ENCODE measurements at regions not wholly inside any gene's neighbourhood (a gene's known extent, or its start where the extent isn't known, plus 50 kb on each side); places are given as distances from the start of the nearest gene placed in this dataset.
"Not testable (repeated sequence)": the region's sequence is repeated elsewhere in the genome, so short reads cannot be mapped to it uniquely, and the experiment has no call there.

- in situ Hi-C loops (cut with HindIII; ENCODE audit: low pct_unique_long_range_greater_than_20kb, low sequenced_read_pairs) = no loop called here
- DNase-seq (ENCODE audit: low read depth, low spot score) = no peak
These were observed 347.5 kb downstream of the KCNA4 start for GRCh38 chr11:29669310-29669709.

GRCh38 chr11:29657709-29658108 lies 359.1 kb downstream of the KCNA4 start:
- DNase-seq (ENCODE audit: low read depth, low spot score) = no peak
- in situ Hi-C loops (cut with HindIII; ENCODE audit: low pct_unique_long_range_greater_than_20kb, low sequenced_read_pairs) = no loop called here

- in situ Hi-C loops (cut with HindIII; ENCODE audit: low pct_unique_long_range_greater_than_20kb, low sequenced_read_pairs) = no loop called here
- DNase-seq (ENCODE audit: low read depth, low spot score) = no peak
These were observed 360.2 kb downstream of the KCNA4 start for GRCh38 chr11:29656597-29656996.

GRCh38 chr11:29645373-29645772 lies 371.5 kb downstream of the KCNA4 start:
- in situ Hi-C loops (cut with HindIII; ENCODE audit: low pct_unique_long_range_greater_than_20kb, low sequenced_read_pairs) = no loop called here
- DNase-seq (ENCODE audit: low read depth, low spot score) = no peak

GRCh38 chr11:29641201-29641600 lies 375.6 kb downstream of the KCNA4 start:
- DNase-seq (ENCODE audit: low read depth, low spot score) = no peak
- in situ Hi-C loops (cut with HindIII; ENCODE audit: low pct_unique_long_range_greater_than_20kb, low sequenced_read_pairs) = no loop called here

GRCh38 chr11:29634744-29635143 lies 382.1 kb downstream of the KCNA4 start:
- no peak for DNase-seq (ENCODE audit: low read depth, low spot score)
- in situ Hi-C loops (cut with HindIII; ENCODE audit: low pct_unique_long_range_greater_than_20kb, low sequenced_read_pairs) = no loop called here

GRCh38 chr11:29634244-29634643 lies 382.6 kb downstream of the KCNA4 start:
- DNase-seq (ENCODE audit: low read depth, low spot score) = peak; percentile 33
- in situ Hi-C loops (cut with HindIII; ENCODE audit: low pct_unique_long_range_greater_than_20kb, low sequenced_read_pairs) = no loop called here

- in situ Hi-C loops (cut with HindIII; ENCODE audit: low pct_unique_long_range_greater_than_20kb, low sequenced_read_pairs) = no loop called here
- DNase-seq (ENCODE audit: low read depth, low spot score) = no peak
These were observed 387.5 kb downstream of the KCNA4 start for GRCh38 chr11:29629286-29629685.

- DNase-seq (ENCODE audit: low read depth, low spot score) = no peak
- in situ Hi-C loops (cut with HindIII; ENCODE audit: low pct_unique_long_range_greater_than_20kb, low sequenced_read_pairs) = no loop called here
These were observed 388.2 kb downstream of the KCNA4 start for GRCh38 chr11:29628609-29629008.

- in situ Hi-C loops (cut with HindIII; ENCODE audit: low pct_unique_long_range_greater_than_20kb, low sequenced_read_pairs) = no loop called here
- DNase-seq (ENCODE audit: low read depth, low spot score) = no peak
These were observed 389.3 kb downstream of the KCNA4 start for GRCh38 chr11:29627541-29627940.

- in situ Hi-C loops (cut with HindIII; ENCODE audit: low pct_unique_long_range_greater_than_20kb, low sequenced_read_pairs) = no loop called here
- DNase-seq (ENCODE audit: low read depth, low spot score) = no peak
These were observed 393.6 kb downstream of the KCNA4 start for GRCh38 chr11:29623144-29623722.

GRCh38 chr11:29616611-29617010 lies 400.2 kb downstream of the KCNA4 start:
- no peak for DNase-seq (ENCODE audit: low read depth, low spot score)
- in situ Hi-C loops (cut with HindIII; ENCODE audit: low pct_unique_long_range_greater_than_20kb, low sequenced_read_pairs) = no loop called here

- in situ Hi-C loops (cut with HindIII; ENCODE audit: low pct_unique_long_range_greater_than_20kb, low sequenced_read_pairs) = no loop called here
- DNase-seq (ENCODE audit: low read depth, low spot score) = no peak
These were observed 404.4 kb downstream of the KCNA4 start for GRCh38 chr11:29612423-29612822.

GRCh38 chr11:29606330-29607031 lies 410.3 kb downstream of the KCNA4 start:
- DNase-seq (ENCODE audit: low read depth, low spot score) = no peak
- in situ Hi-C loops (cut with HindIII; ENCODE audit: low pct_unique_long_range_greater_than_20kb, low sequenced_read_pairs) = no loop called here

GRCh38 chr11:29600151-29600575 lies 416.7 kb downstream of the KCNA4 start:
- in situ Hi-C loops (cut with HindIII; ENCODE audit: low pct_unique_long_range_greater_than_20kb, low sequenced_read_pairs); DNase-seq (ENCODE audit: low read depth, low spot score): not testable (repeated sequence)

- in situ Hi-C loops (cut with HindIII; ENCODE audit: low pct_unique_long_range_greater_than_20kb, low sequenced_read_pairs) = no loop called here
- DNase-seq (ENCODE audit: low read depth, low spot score) = no peak
These were observed 432.5 kb downstream of the KCNA4 start for GRCh38 chr11:29584342-29584741.

GRCh38 chr11:29578806-29579205 lies 438.0 kb downstream of the KCNA4 start:
- in situ Hi-C loops (cut with HindIII; ENCODE audit: low pct_unique_long_range_greater_than_20kb, low sequenced_read_pairs) = no loop called here

GRCh38 chr11:29564486-29564885 lies 452.3 kb downstream of the KCNA4 start:
- peak; percentile 29 for DNase-seq (ENCODE audit: low read depth, low spot score)
- in situ Hi-C loops (cut with HindIII; ENCODE audit: low pct_unique_long_range_greater_than_20kb, low sequenced_read_pairs) = no loop called here

More at GRCh38 chr11:29578806-29579205, 438.0 kb downstream of the KCNA4 start:
- no peak for DNase-seq (ENCODE audit: low read depth, low spot score)

- in situ Hi-C loops (cut with HindIII; ENCODE audit: low pct_unique_long_range_greater_than_20kb, low sequenced_read_pairs) = no loop called here
- DNase-seq (ENCODE audit: low read depth, low spot score) = no peak
These were observed 454.6 kb downstream of the KCNA4 start for GRCh38 chr11:29562183-29562582.

Measured in SK-MEL-5 (cell line).